ENCODE measurements at regions not wholly inside any gene's neighbourhood (a gene's known extent, or its start where the extent isn't known, plus 50 kb on each side); places are given as distances from the start of the nearest gene placed in this dataset.

- no peaks in the 10 kb centered on the region for H3K27me3 ChIP-seq (ENCODE audit: control insufficient read depth, extremely low read depth, insufficient read depth, low read length)
- H3K79me2 ChIP-seq (ENCODE audit: control insufficient read depth, insufficient read depth, low read length), result no peaks in the 10 kb centered on the region
- dilution Hi-C loops (cut with MboI; ENCODE audit: extremely low pct_ligation_motif_present, low sequenced_read_pairs), result no loop called here
- no peaks in the 10 kb centered on the region for H3K4me1 ChIP-seq (ENCODE audit: control insufficient read depth, extremely low read depth, insufficient read depth, low read length)
- H2AFZ ChIP-seq (ENCODE audit: control insufficient read depth, low read length), result no peak overlapping the region
- H3K9me1 ChIP-seq (ENCODE audit: control insufficient read depth, extremely low read depth, insufficient read depth, low read length), result no peaks in the 10 kb centered on the region
- no peaks in the 10 kb centered on the region for H4K20me1 ChIP-seq (ENCODE audit: control insufficient read depth, extremely low read depth, insufficient read depth, low read length)
- DNase-seq (ENCODE audit: low read depth, low spot score), result no peak
- no peak overlapping the region for H3K27ac ChIP-seq (ENCODE audit: control insufficient read depth, insufficient read depth, low read length)
- no peak overlapping the region for H3K4me2 ChIP-seq (ENCODE audit: control insufficient read depth, extremely low read depth, insufficient read depth, low read depth, low read length)
- H3K9ac ChIP-seq (ENCODE audit: control insufficient read depth, extremely low read depth, insufficient read depth, low read length), result no peak overlapping the region
- no peak for TF ChIP-seq EZH2 (IDR thresholded peaks at IDR 0.05; ENCODE audit: low read length)
- TF ChIP-seq, protein P1, sequence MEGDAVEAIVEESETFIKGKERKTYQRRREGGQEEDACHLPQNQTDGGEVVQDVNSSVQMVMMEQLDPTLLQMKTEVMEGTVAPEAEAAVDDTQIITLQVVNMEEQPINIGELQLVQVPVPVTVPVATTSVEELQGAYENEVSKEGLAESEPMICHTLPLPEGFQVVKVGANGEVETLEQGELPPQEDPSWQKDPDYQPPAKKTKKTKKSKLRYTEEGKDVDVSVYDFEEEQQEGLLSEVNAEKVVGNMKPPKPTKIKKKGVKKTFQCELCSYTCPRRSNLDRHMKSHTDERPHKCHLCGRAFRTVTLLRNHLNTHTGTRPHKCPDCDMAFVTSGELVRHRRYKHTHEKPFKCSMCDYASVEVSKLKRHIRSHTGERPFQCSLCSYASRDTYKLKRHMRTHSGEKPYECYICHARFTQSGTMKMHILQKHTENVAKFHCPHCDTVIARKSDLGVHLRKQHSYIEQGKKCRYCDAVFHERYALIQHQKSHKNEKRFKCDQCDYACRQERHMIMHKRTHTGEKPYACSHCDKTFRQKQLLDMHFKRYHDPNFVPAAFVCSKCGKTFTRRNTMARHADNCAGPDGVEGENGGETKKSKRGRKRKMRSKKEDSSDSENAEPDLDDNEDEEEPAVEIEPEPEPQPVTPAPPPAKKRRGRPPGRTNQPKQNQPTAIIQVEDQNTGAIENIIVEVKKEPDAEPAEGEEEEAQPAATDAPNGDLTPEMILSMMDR (optimal IDR thresholded peaks at IDR 0.05 in 1 of 3, IDR thresholded peaks at IDR 0.05 in 1 of 3, conservative IDR thresholded peaks at IDR 0.05 in 1 of 3; ENCODE audit: extremely low read depth in 1 of 3, insufficient read depth in 2 of 3, low read length in 3 of 3), result no peak
- no peak for FAIRE-seq
- no peaks in the 10 kb centered on the region for H3K9me3 ChIP-seq (ENCODE audit: control insufficient read depth, low read depth, low read length)
- no peaks in the 10 kb centered on the region for H3K36me3 ChIP-seq (ENCODE audit: control insufficient read depth in 2 of 2, extremely low read depth in 1 of 2, insufficient read depth in 2 of 2, low read length in 2 of 2)
- H3K4me3 ChIP-seq (ENCODE audit: control insufficient read depth in 2 of 3, extremely low read depth in 1 of 3, insufficient read depth in 2 of 3, low read depth in 1 of 3, low read length in 3 of 3), result no peak overlapping the region
Measured at GRCh38 chr1:34398916-34399275, 222.2 kb downstream of the C1orf94 start.

DNA sequence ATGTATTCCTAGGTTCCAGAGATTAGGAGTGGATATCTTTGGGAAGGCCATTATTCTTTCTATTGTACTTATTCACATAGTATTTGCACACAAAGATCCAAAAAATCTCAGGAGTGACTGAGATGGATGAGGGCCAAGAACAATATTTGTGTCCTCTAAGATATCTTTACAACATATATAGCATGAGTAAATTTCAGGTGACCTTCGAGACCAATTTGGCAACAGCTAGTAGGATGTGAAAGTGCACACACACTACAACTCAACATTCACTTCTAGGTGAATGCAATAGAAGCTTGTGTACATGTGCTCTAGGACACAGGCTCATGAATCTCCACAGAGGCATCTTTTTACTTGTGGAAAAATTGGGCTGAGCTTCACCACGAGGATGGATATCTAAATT lies 224.0 kb downstream of the C1orf94 start:
- Histone ChIP-seq H3K4me1 (ENCODE audit: control insufficient read depth, extremely low read depth, insufficient read depth, low read length) (no peaks in the 10 kb centered on the region), H3K36me3 (ENCODE audit: control insufficient read depth in 2 of 2, extremely low read depth in 1 of 2, insufficient read depth in 2 of 2, low read length in 2 of 2) (no peaks in the 10 kb centered on the region), H3K79me2 (ENCODE audit: control insufficient read depth, insufficient read depth, low read length) (no peaks in the 10 kb centered on the region), H3K9me3 (ENCODE audit: control insufficient read depth, low read depth, low read length) (no peaks in the 10 kb centered on the region), H3K27me3 (ENCODE audit: control insufficient read depth, extremely low read depth, insufficient read depth, low read length) (no peaks in the 10 kb centered on the region), H2AFZ (ENCODE audit: control insufficient read depth, low read length) (no peak overlapping the region), H3K9ac (ENCODE audit: control insufficient read depth, extremely low read depth, insufficient read depth, low read length) (no peak overlapping the region), H3K4me2 (ENCODE audit: control insufficient read depth, extremely low read depth, insufficient read depth, low read depth, low read length) (no peak overlapping the region), H3K4me3 (ENCODE audit: control insufficient read depth in 2 of 3, extremely low read depth in 1 of 3, insufficient read depth in 2 of 3, low read depth in 1 of 3, low read length in 3 of 3) (no peak overlapping the region), H3K9me1 (ENCODE audit: control insufficient read depth, extremely low read depth, insufficient read depth, low read length) (no peaks in the 10 kb centered on the region), H4K20me1 (ENCODE audit: control insufficient read depth, extremely low read depth, insufficient read depth, low read length) (no peaks in the 10 kb centered on the region), H3K27ac (ENCODE audit: control insufficient read depth, insufficient read depth, low read length) (no peak overlapping the region)
- DNase-seq (ENCODE audit: low read depth, low spot score) (no peak), FAIRE-seq (no peak)
- TF ChIP-seq EZH2 (IDR thresholded peaks at IDR 0.05; ENCODE audit: low read length), result no peak
- TF ChIP-seq, protein P1 (optimal IDR thresholded peaks at IDR 0.05 in 1 of 3, IDR thresholded peaks at IDR 0.05 in 1 of 3, conservative IDR thresholded peaks at IDR 0.05 in 1 of 3; ENCODE audit: extremely low read depth in 1 of 3, insufficient read depth in 2 of 3, low read length in 3 of 3), result no peak
- dilution Hi-C loops (cut with MboI; ENCODE audit: extremely low pct_ligation_motif_present, low sequenced_read_pairs), result no loop called here
